RWPE1 (cell line): ENCODE measurements at regions not wholly inside any gene's neighbourhood (a gene's known extent, or its start where the extent isn't known, plus 50 kb on each side); places are given as distances from the start of the nearest gene placed in this dataset.

Experiments
- CTCF ChIA-PET: fragments of 350-600 bp; sonication (Branson Sonifier 250); formaldehyde crosslinking; extraction: SDS; loops from one replicate; lab custom pipeline; 2021; lab: Yijun Ruan, JAX
- POLR2A ChIA-PET: fragments of 400-600 bp; formaldehyde crosslinking; extraction: SDS; loops from one replicate; lab custom pipeline; 2020; ENCODE audit warnings: antibody characterized with exemption; ENCODE audit not compliant: low non-redundant PET; lab: Yijun Ruan, JAX
- DNase-seq: peaks from one replicate; pipeline ENCODE4 v3.0.0; 2012; ENCODE audit warnings: low spot score
- H3K27ac ChIP-seq: fragments of 450-650 bp; 2 replicates; pipeline ENCODE4 v1.5.1; 2017
- TF ChIP-seq, protein P1 (sequence below): fragments of 450-650 bp; conservative IDR thresholded peaks from 2 replicates; pipeline ENCODE4 v1.5.1; 2017; ENCODE audit warnings: low read depth, mild to moderate bottlenecking

- no peak for DNase-seq
- H3K27ac ChIP-seq: no peak overlapping the region
- ChIA-PET POLR2A (no interaction called here), CTCF (no interaction called here)
- TF ChIP-seq, protein P1, sequence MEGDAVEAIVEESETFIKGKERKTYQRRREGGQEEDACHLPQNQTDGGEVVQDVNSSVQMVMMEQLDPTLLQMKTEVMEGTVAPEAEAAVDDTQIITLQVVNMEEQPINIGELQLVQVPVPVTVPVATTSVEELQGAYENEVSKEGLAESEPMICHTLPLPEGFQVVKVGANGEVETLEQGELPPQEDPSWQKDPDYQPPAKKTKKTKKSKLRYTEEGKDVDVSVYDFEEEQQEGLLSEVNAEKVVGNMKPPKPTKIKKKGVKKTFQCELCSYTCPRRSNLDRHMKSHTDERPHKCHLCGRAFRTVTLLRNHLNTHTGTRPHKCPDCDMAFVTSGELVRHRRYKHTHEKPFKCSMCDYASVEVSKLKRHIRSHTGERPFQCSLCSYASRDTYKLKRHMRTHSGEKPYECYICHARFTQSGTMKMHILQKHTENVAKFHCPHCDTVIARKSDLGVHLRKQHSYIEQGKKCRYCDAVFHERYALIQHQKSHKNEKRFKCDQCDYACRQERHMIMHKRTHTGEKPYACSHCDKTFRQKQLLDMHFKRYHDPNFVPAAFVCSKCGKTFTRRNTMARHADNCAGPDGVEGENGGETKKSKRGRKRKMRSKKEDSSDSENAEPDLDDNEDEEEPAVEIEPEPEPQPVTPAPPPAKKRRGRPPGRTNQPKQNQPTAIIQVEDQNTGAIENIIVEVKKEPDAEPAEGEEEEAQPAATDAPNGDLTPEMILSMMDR: no peak
These were observed 259.6 kb upstream of the PLXNA2 start for GRCh38 chr1:208503787-208504186.

DNA sequence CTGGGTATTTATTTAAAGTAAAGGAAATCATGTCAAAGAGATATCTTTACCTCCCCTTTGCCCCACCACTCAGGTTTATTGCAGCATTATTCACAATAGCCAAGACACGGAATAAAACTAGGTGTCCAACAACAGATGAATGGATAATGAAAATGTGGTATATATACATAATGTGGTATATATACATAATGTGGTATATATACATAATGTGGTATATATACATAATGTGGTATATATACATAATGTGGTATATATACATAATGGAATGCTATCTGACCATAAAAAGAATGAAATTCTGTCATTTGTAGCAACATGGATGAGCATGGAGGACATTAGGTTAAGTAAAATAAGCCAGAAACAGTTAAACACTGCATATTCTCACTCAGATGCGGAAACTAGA, 262.6 kb upstream of the PLXNA2 start:
- ChIA-PET CTCF (no interaction called here), POLR2A (no interaction called here)
- no peak for DNase-seq
- TF ChIP-seq, protein P1: no peak
- H3K27ac ChIP-seq: no peak overlapping the region

- POLR2A ChIA-PET: no interaction called here
- no peak overlapping the region for H3K27ac ChIP-seq
- TF ChIP-seq, protein P1: no peak
- CTCF ChIA-PET: no interaction called here
- no peak for DNase-seq
These were observed 264.9 kb upstream of the PLXNA2 start for GRCh38 chr1:208509072-208509471.

GRCh38 chr1:208510192-208510952, 266.2 kb upstream of the PLXNA2 start:
- peak; percentile 63 for DNase-seq
- CTCF ChIA-PET: interaction anchor here (0.7 kb wide), 1 partner anchor 23 kb away, joined by 3 read pairs; no protein-coding TSS in a partner anchor
- H3K27ac ChIP-seq: no peak overlapping the region
- TF ChIP-seq, protein P1: no peak
- POLR2A ChIA-PET: no interaction called here

DNA sequence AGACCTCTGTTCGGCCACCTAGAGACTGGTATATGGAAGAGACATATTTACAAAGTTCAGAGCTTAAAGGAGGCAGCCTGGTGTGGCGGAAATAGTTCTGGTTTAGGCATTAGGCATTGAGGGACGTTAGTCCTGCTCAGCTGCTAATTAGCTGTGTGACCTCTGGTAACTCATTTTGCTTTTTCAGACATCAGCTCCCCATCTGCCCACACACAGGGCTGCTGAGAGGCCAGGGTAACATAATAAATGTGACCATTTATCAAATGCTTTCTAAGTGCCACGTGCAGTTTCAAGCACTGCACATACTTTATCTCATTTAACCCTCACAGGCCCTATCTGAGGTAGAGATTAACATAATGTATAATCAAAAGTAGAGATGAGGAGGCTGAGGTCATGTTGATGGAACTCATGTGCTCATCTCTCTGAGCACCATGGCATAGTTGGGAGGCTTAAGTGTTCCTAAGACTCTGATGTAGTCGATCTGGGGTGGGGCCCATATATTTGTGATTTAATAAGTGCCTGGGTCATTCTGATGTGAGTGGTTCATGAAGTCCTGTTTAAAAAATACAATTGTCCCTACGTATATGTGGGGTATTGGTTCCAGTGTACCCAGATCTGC, 267.2 kb upstream of the PLXNA2 start:
- ChIA-PET CTCF (no interaction called here), POLR2A (no interaction called here)
- TF ChIP-seq, protein P1: no peak
- DNase-seq: no peak
- H3K27ac ChIP-seq: no peak overlapping the region

DNA sequence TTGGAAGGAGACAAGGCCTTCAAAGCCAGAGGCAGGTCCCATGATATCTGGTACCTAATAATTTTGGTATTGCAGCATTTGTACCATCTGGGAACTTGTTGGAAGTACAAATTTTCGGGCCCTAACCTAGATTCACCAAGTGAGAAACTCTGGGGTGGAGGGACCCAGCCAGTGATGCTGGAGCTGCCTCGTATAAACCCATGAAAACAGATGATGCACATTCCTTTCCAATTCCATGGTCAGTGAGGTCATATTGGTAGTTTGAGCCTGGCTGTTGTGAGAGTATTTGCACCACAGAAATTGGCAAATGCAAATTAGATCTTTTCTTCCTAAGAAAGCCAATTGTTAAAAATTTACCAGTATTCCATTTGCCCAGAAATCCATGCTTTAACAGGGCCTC, 269.6 kb upstream of the PLXNA2 start:
- ChIA-PET POLR2A (no interaction called here), CTCF (no interaction called here)
- DNase-seq: no peak

More for the DNA sequence above, 269.6 kb upstream of the PLXNA2 start:
- TF ChIP-seq, protein P1: no peak
- no peak overlapping the region for H3K27ac ChIP-seq
